T-cell (primary cell): ENCODE measurements at regions not wholly inside any gene's neighbourhood (a gene's known extent, or its start where the extent isn't known, plus 50 kb on each side); places are given as distances from the start of the nearest gene placed in this dataset.

Source experiments
- ATAC-seq, 4 experiments: fragments of 200-7000 bp in 3 of 4; fragments of 150-1000 bp in 1 of 4; cut with Tn5 transposase; replicated peaks in 1 of 4; 1 replicate in 3 of 4; 2 replicates in 1 of 4; pipeline ENCODE4 v1.10.0; 2021; ENCODE audit warnings: moderate library complexity in 3 of 4, mild to moderate bottlenecking in 2 of 4, moderate number of reproducible peaks in 1 of 4
- CTCF ChIA-PET, 2 donors: fragments of 300-600 bp; sonication (Branson Sonifier 250); formaldehyde crosslinking; loops; one replicate each; lab custom pipeline; 2022; ENCODE audit warnings: antibody characterized with exemption in 2 of 2; lab: Charles Lee
- POLR2A ChIA-PET, 2 donors: fragments of 300-600 bp; sonication (Branson Sonifier 250); formaldehyde crosslinking; loops; one replicate each; lab custom pipeline; 2022; ENCODE audit warnings: antibody characterized with exemption in 2 of 2; lab: Charles Lee
- DNase-seq, 35 experiments: peaks; one replicate each; pipeline versions ENCODE4 v3.0.0 to v3.0.0-alpha.2; 2013 to 2023
- H3K27ac ChIP-seq: one replicate; pipeline ENCODE4 v1.5.1; 2013; ENCODE audit warnings: low read length
- H3K27me3 ChIP-seq, 2 experiments: replicated peaks in 1 of 2; 1 replicate in 1 of 2; 2 replicates in 1 of 2; pipeline versions ENCODE4 v1.6.1 to v1.7.0; 2013; ENCODE audit warnings: low read length in 1 of 2, mixed read lengths in 1 of 2; ENCODE audit not compliant: control insufficient read depth in 2 of 2, insufficient read depth in 2 of 2; ENCODE audit errors: extremely low read depth in 1 of 2
- H3K36me3 ChIP-seq, 2 donors: 1 replicate in 1 of 2; 2 replicates in 1 of 2; pipeline versions ENCODE4 v1.6.1 to v1.7.0; 2013; ENCODE audit warnings: low read length in 1 of 2; ENCODE audit not compliant: control insufficient read depth in 2 of 2, insufficient read depth in 1 of 2; ENCODE audit errors: extremely low read depth in 1 of 2
- H3K4me1 ChIP-seq, 2 experiments: 1 replicate in 1 of 2; 2 replicates in 1 of 2; pipeline versions ENCODE4 v1.6.1 to v1.7.0; 2013; ENCODE audit warnings: low read length in 2 of 2, mixed read lengths in 1 of 2; ENCODE audit not compliant: insufficient read depth in 2 of 2, control insufficient read depth in 1 of 2; ENCODE audit errors: extremely low read depth in 1 of 2
- H3K4me3 ChIP-seq, 2 donors: 1 replicate in 1 of 2; 2 replicates in 1 of 2; pipeline versions ENCODE4 v1.5.1 to v1.7.0; 2013; ENCODE audit warnings: mild to moderate bottlenecking in 2 of 2, low read length in 1 of 2, moderate library complexity in 1 of 2; ENCODE audit not compliant: control insufficient read depth in 1 of 2; ENCODE audit errors: extremely low read depth in 1 of 2
- H3K9me3 ChIP-seq: 2 replicates; pipeline ENCODE4 v1.7.0; 2013
- H3K27ac Mint-ChIP-seq, 2 donors: one replicate each; pipeline ENCODE4 v1.8.0; 2020 to 2021; ENCODE audit warnings: mild to moderate bottlenecking in 2 of 2, mixed read lengths in 2 of 2
- H3K27me3 Mint-ChIP-seq, 2 donors: one replicate each; pipeline ENCODE4 v1.8.0; 2021 to 2022; ENCODE audit warnings: mixed read lengths in 2 of 2
- H3K36me3 Mint-ChIP-seq: one replicate; pipeline ENCODE4 v1.8.0; 2021; ENCODE audit warnings: mixed read lengths
- H3K4me1 Mint-ChIP-seq, 3 donors: one replicate each; pipeline ENCODE4 v1.8.0; 2020 to 2022; ENCODE audit warnings: mixed read lengths in 3 of 3, mild to moderate bottlenecking in 1 of 3
- H3K4me3 Mint-ChIP-seq, 3 donors: one replicate each; pipeline ENCODE4 v1.8.0; 2020 to 2022; ENCODE audit warnings: mild to moderate bottlenecking in 3 of 3, mixed read lengths in 3 of 3, moderate library complexity in 3 of 3
- H3K9me3 Mint-ChIP-seq, 3 donors: one replicate each; pipeline ENCODE4 v1.8.0; 2020 to 2022; ENCODE audit warnings: mixed read lengths in 3 of 3
- WGBS: methylation state at CpG from one replicate; pipeline ENCODE4 v1.1.5; 2013; ENCODE audit warnings: missing lambda C conversion rate; ENCODE audit not compliant: insufficient coverage; 5-methylcytosine and 5-hydroxymethylcytosine counted together

GRCh38 chr6:137698636-137699030 is 168.4 kb upstream of the TNFAIP3 start:
- Mint-ChIP-seq H3K36me3 (no peaks in the 10 kb centered on the region), H3K4me1 (peaks cover 16 to 19% (median 16%) of the 10 kb centered on the region in 3 donors), H3K27ac (peak overlapping the region; percentile 40 to 78), H3K4me3 (peak overlapping the region in 2 of 3 donors; percentile 15 to 25), H3K27me3 (peaks cover 5 to 8% of the 10 kb centered on the region in 2 donors), H3K9me3 (no peaks in the 10 kb centered on the region)
- ChIA-PET POLR2A (interaction anchor here (0.5 to 1.5 kb wide), 7 partner anchors 101 to 241 kb away, joined by 3 to 4 read pairs (median 3); no protein-coding TSS in a partner anchor), CTCF (interaction anchor here (0.6 to 1.7 kb wide), 11 partner anchors 11 to 410 kb away, joined by 3 to 7 read pairs (median 3); no protein-coding TSS in a partner anchor)
- H3K27ac ChIP-seq: no peak overlapping the region
- peaks cover 9 to 11% of the 10 kb centered on the region in 2 experiments for H3K4me1 ChIP-seq
- DNase-seq (no peak), ATAC-seq (peak in 3 of 4 experiments; percentile 37 to 64 (median 56))
- no peak overlapping the region for H3K4me3 ChIP-seq
- 71% methylated on average over 1 of the region's 3 CpGs for WGBS
- no peaks in the 10 kb centered on the region for H3K36me3 ChIP-seq
- H3K9me3 ChIP-seq: no peaks in the 10 kb centered on the region
- peaks cover 0 to 8% of the 10 kb centered on the region in 2 experiments for H3K27me3 ChIP-seq

- 10% methylated on average over 2 of the region's 5 CpGs for WGBS
- Histone ChIP-seq H3K9me3 (no peaks in the 10 kb centered on the region), H3K4me3 (no peak overlapping the region), H3K4me1 (peaks cover 9 to 11% of the 10 kb centered on the region in 2 experiments), H3K27me3 (peaks cover 0 to 8% of the 10 kb centered on the region in 2 experiments), H3K27ac (no peak overlapping the region), H3K36me3 (no peaks in the 10 kb centered on the region)
- Mint-ChIP-seq H3K9me3 (no peaks in the 10 kb centered on the region), H3K4me1 (peaks cover 16 to 19% (median 16%) of the 10 kb centered on the region in 3 donors), H3K27me3 (peaks cover 5 to 8% of the 10 kb centered on the region in 2 donors), H3K4me3 (peak overlapping the region in 1 of 3 donors; percentile 25), H3K36me3 (no peaks in the 10 kb centered on the region), H3K27ac (peak overlapping the region; percentile 78 to 82)
- POLR2A ChIA-PET: interaction anchor here (0.5 to 1.5 kb wide), 7 partner anchors 101 to 240 kb away, joined by 3 to 4 read pairs (median 3); no protein-coding TSS in a partner anchor
- DNase-seq (no peak), ATAC-seq (peak in 3 of 4 experiments; percentile 51 to 72 (median 57))
- CTCF ChIA-PET: interaction anchor here (0.6 to 1.7 kb wide), 11 partner anchors 13 to 410 kb away, joined by 3 to 7 read pairs (median 3); no protein-coding TSS in a partner anchor
Measured at GRCh38 chr6:137699031-137699683, 167.9 kb upstream of the TNFAIP3 start.

GRCh38 chr6:137700161-137700560 is 166.9 kb upstream of the TNFAIP3 start:
- no peak for ATAC-seq
- ChIA-PET POLR2A (interaction anchor here in 1 of 2 donors (0.8 kb wide), 1 partner anchor 54 kb away, joined by 3 read pairs; no protein-coding TSS in a partner anchor), CTCF (no interaction called here)
- Histone ChIP-seq H3K27me3 (peaks cover 0 to 5% of the 10 kb centered on the region in 2 experiments), H3K9me3 (no peaks in the 10 kb centered on the region), H3K4me1 (peaks cover 9 to 11% of the 10 kb centered on the region in 2 experiments), H3K36me3 (no peaks in the 10 kb centered on the region), H3K27ac (no peak overlapping the region), H3K4me3 (no peak overlapping the region)
- H3K4me3 Mint-ChIP-seq: no peak overlapping the region
- H3K4me1 Mint-ChIP-seq: peaks cover 17 to 21% (median 18%) of the 10 kb centered on the region in 3 donors
- H3K27ac Mint-ChIP-seq: no peak overlapping the region
- no peaks in the 10 kb centered on the region for H3K9me3 Mint-ChIP-seq
- no CpG with 5 or more reads among the region's 1 CpG for WGBS
- DNase-seq: no peak
- H3K27me3 Mint-ChIP-seq: peaks cover 5 to 8% of the 10 kb centered on the region in 2 donors
- no peaks in the 10 kb centered on the region for H3K36me3 Mint-ChIP-seq

GRCh38 chr6:137700751-137701477 is 166.1 kb upstream of the TNFAIP3 start:
- Mint-ChIP-seq H3K9me3 (no peaks in the 10 kb centered on the region), H3K4me1 (peaks cover 22 to 28% (median 25%) of the 10 kb centered on the region in 3 donors), H3K36me3 (no peaks in the 10 kb centered on the region), H3K27me3 (peaks cover 3 to 5% of the 10 kb centered on the region in 2 donors), H3K4me3 (no peak overlapping the region), H3K27ac (no peak overlapping the region)
- peaks cover 9 to 17% of the 10 kb centered on the region in 2 experiments for H3K4me1 ChIP-seq
- ChIA-PET CTCF (no interaction called here), POLR2A (interaction anchor here (0.6 to 0.8 kb wide), 3 partner anchors 53 to 127 kb away, joined by 3 read pairs; no protein-coding TSS in a partner anchor)
- H3K27me3 ChIP-seq: no peaks in the 10 kb centered on the region
- ATAC-seq (no peak), DNase-seq (no peak)
- no peaks in the 10 kb centered on the region for H3K36me3 ChIP-seq
- no CpG with 5 or more reads among the region's 7 CpGs for WGBS
- no peak overlapping the region for H3K4me3 ChIP-seq
- H3K27ac ChIP-seq: no peak overlapping the region
- no peaks in the 10 kb centered on the region for H3K9me3 ChIP-seq

- no peak overlapping the region for H3K4me3 Mint-ChIP-seq
- peaks cover 2 to 5% of the 10 kb centered on the region in 2 donors for H3K27me3 Mint-ChIP-seq
Measured at GRCh38 chr6:137701942-137702341, 165.1 kb upstream of the TNFAIP3 start.

GRCh38 chr6:137702791-137703424 is 164.2 kb upstream of the TNFAIP3 start:
- Histone ChIP-seq H3K4me1 (peaks cover 11 to 35% of the 10 kb centered on the region in 2 experiments), H3K9me3 (no peaks in the 10 kb centered on the region), H3K36me3 (no peaks in the 10 kb centered on the region), H3K4me3 (no peak overlapping the region), H3K27me3 (no peaks in the 10 kb centered on the region), H3K27ac (no peak overlapping the region)
- Mint-ChIP-seq H3K4me3 (no peak overlapping the region), H3K4me1 (peaks cover 37 to 44% (median 40%) of the 10 kb centered on the region in 3 donors), H3K36me3 (no peaks in the 10 kb centered on the region), H3K9me3 (no peaks in the 10 kb centered on the region), H3K27me3 (peaks cover 2 to 5% of the 10 kb centered on the region in 2 donors), H3K27ac (no peak overlapping the region)
- DNase-seq (no peak), ATAC-seq (no peak)
- POLR2A ChIA-PET: no interaction called here
- CTCF ChIA-PET: interaction anchor here in 1 of 2 donors (0.7 kb wide), 1 partner anchor 273 kb away, joined by 3 read pairs; no protein-coding TSS in a partner anchor
- 90% methylated on average over 1 of the region's 1 CpG for WGBS

More at GRCh38 chr6:137701942-137702341, 165.1 kb upstream of the TNFAIP3 start:
- Histone ChIP-seq H3K4me3 (no peak overlapping the region), H3K27me3 (no peaks in the 10 kb centered on the region), H3K36me3 (no peaks in the 10 kb centered on the region), H3K4me1 (peaks cover 9 to 25% of the 10 kb centered on the region in 2 experiments), H3K27ac (no peak overlapping the region), H3K9me3 (no peaks in the 10 kb centered on the region)
- peaks cover 29 to 38% (median 32%) of the 10 kb centered on the region in 3 donors for H3K4me1 Mint-ChIP-seq
- DNase-seq (no peak), ATAC-seq (no peak)
- H3K27ac Mint-ChIP-seq: no peak overlapping the region
- no peaks in the 10 kb centered on the region for H3K9me3 Mint-ChIP-seq
- ChIA-PET CTCF (no interaction called here), POLR2A (no interaction called here)
- H3K36me3 Mint-ChIP-seq: no peaks in the 10 kb centered on the region
- WGBS: 100% methylated on average over 2 of the region's 2 CpGs
